HG03521 (cell line): ENCODE measurements at regions not wholly inside any gene's neighbourhood (a gene's known extent, or its start where the extent isn't known, plus 50 kb on each side); places are given as distances from the start of the nearest gene placed in this dataset.
"Not testable (repeated sequence)": the region's sequence is repeated elsewhere in the genome, so short reads cannot be mapped to it uniquely, and the experiment has no call there.

ENCODE experiments used
- ATAC-seq: cut with Tn5 transposase; IDR thresholded peaks from one replicate; pipeline ENCODE4 v1.9.1; 2021; ENCODE audit warnings: mild to moderate bottlenecking, moderate library complexity; ENCODE audit not compliant: unreplicated experiment

DNA sequence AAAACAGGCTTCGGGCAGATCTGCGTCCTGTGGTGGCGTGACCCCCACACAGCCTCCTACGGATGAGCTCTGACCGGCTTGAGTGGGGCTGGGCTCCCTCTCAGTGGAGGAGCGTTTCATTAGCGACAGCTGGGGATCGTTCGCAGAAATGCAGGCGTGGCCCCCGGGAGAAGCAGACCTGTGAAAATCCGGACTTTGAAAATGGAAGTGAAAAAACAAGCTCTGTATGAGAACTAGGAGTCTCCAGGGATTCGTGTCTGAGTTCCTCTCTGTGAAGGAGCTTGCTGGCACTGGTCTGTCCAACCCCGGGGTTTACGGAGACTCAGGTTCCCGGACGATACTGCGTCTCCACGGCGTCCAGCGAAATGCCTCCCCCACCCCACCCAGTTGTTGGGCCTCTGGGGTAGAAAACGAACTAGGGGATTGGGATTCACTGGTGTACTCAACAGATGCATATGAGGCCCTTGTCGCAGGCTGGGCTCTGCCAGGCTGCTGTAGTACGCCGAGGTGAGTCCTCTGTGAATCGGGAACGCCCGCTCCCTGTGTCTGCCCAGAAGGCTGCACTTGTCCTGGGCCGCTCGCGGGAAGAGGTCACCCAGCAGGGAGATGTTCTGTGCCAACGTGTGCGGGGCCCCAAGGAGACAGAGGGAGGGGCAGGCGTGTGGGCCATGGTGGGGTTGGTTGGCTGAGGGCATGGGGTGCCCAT is 119.7 kb upstream of the ZNF469 start:
- not testable (repeated sequence) for ATAC-seq

DNA sequence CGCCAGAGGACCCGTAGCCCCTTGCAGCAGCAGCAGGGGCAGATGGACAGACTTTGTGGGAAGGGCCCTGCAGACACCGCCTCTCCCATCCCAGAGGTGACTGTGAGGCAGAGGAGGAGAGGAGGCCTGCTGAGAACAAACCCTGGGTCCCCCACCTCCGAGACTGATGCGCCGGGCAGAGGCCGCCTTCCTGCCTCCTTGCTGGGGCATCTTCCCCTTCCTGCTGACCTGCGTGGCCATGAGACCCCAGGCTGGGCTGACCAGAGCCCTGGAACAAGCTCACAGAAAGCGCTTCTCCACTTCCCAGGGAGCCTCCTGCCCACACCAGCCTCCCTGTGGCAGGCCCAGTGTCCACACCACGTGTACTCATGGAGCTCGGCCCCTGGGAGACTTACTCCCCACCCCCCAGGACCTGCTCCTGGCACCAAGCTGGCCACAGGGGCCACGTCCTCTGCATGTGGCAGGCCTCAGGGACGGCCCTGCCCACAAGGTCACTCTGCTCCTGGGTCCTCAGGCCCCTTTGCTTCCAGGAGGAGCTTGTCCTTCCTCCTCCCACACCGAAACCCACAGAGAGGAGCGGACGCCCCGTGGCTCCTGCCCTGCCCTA is 119.0 kb upstream of the ZNF469 start:
- not testable (repeated sequence) for ATAC-seq

DNA sequence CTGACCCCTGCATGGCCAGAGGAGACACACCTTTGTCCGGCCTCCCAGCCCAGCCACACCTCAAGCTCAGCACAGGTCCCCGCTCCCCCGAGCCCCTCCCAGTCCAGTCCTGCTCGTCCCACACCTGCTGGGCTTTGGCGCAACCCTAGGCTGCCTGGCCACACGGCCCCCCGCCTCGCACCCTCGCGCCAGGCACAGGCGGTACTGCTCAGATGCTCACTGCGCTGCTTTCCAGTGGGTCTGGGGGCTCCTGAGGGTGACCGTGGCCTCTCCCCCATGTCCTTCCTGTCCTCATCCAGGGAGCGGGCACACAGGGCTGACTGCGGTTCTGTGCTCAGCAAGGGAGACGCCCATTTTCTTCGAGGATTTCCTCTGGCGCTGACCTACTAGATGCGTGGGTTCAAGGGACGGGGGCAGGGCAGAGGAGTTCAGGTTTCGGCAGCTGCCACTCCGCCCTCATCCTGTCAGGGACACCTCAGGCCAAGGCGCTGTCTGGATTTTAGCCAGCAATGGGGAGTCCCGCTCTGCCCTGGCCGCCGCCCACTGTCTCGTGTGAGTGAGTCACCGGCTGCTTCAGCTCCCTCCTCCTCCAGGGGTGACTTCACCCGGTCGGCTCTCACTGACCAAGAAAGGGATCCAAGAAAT is 118.0 kb upstream of the ZNF469 start:
- peak; percentile 43 for ATAC-seq

DNA sequence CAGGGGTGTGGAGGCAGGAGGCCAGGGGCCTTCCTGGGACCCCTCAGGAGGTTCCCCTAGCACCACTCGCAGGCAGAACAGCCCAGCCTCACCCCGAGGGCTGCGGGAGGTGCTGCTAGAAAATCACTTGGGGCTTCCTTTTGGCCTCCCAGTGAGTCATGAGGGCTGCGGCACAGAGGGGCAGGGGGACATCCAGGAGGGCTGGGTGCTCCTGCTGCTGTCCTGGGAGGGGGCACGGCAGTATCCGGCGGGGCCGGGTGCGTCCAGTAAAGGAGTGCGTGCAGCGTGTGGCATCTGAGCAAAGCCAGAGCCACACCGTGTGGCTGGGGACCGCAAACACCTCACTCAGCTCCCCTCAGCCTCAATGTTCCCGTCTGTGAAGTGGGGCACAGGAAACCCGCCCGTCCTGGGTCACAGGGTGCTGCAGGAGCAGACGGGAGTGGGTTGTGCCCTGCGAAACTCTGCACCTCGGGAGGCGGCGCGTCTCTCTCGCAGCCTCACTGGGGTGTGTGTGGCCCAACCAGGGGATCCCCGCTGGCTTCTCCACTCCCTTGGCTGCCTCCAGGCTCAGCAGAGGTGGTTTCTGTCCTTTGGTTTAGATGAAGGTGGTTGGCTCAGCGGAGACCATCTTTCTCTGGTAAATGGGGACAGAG is 117.3 kb upstream of the ZNF469 start:
- ATAC-seq: not testable (repeated sequence)

DNA sequence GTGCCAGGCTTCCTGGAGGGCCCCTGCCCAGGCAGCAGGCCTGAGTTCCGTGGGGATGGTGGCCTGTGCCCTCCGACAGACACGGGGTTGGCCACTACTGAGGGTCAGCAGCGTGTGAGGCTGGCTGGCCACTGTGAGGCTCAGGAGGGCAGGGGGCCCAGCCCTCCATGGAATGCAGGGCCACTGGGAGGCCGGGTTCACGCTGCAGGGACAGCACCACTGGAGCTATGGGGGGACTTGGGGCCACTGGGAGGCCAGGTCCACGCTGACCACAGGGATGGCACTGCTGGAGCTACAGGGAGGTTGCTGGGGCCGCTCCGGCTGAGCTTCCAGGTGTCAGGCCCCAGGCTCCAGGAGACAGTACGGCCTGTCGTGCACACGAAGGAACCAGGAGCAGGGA is 116.7 kb upstream of the ZNF469 start:
- ATAC-seq: not testable (repeated sequence)

DNA sequence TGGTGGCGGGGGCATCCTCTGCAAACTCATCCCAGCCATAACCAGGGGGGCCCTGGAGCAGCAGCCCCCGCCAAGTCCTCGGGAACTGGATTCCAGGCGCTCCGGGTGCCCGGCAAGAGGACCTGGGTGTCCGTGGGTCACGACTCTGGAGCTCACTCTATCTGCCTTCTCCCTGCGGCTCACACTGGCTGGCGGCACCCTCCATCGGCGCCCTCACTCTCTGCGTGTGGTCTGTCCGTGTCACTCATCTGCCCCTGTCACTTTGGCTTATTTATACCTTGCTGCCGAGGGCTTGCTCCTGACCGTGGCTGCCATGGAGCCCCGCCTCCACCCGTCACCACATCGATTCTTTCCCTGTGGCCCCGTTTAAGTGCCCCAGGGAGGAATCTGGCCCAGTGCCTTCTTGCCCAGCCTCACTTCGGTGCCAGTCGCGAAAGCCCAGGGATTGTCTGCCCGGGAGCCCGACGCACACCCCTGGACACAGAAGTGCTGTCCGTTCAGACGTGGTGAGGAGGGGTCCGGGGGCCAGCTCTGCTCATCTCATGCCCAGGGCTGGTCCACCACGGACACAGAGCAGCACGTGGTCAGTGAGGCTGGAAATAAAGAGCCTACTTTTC is 115.7 kb upstream of the ZNF469 start:
- ATAC-seq: not testable (repeated sequence)

DNA sequence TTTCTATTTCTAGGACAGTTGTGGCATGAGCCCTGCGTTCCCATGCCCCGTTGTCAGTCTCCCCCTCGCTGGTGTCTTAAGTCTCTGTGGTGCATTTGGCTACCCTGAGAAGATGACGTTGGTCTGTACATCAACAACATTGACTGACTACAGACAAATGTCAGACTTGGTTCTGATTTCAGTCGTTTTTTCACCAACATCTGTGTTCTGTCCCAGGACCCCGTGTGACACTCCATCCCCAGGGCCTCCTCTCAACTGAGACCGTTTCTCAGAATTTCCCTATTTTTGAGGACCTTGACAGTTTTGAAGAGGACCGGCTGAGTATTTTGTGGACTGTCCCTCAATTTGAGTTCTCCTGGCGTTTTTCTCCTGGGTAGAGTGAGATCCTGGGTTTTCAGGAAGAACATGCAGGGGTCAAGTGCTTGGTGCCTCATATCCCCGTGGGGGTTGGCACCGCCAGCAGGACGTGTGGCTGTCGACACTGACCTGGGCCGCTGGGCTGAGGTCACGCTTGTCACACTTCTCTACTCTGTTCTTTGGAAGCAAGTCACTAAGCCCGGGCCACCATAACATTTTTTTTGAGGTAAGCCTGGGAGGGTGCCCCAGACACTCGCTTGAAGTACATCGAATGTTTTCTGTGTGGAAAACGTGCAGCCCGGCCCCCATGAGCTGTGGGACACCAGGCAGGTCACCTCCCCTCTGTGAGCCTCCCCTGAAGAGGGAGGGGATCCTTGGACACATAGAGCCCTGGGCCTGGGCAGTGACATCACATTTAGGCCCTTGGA is 114.4 kb upstream of the ZNF469 start:
- not testable (repeated sequence) for ATAC-seq

DNA sequence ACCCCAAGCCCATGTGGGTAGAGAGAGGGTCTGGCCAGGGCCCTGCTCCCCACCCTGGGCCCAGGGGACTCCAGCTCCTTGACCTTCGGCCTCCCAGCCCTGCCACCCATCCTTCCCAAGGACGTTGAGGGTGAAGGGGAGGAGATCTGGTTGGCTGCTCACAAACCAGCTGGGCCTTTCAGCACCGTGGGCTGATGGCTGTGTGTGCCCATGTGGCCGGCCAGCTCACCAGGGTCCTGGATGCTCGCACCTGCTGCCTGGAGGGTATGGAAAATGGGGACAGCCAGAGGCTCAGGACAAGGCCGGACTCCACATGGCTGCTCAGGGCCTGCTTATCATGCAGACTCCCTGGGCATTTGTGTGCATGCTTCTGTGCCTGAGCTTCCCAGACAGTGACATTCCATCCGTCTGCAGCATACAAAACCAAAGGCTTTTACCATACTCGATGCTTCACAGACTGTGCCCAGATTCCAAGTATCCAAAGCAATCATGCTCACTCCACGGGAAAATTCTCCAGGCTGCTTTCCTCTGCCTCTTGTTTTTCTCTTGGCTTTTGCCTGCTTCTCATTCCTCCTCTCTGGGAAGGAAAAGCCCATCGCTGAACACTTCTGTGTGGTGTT is 112.5 kb upstream of the ZNF469 start:
- ATAC-seq: not testable (repeated sequence)

DNA sequence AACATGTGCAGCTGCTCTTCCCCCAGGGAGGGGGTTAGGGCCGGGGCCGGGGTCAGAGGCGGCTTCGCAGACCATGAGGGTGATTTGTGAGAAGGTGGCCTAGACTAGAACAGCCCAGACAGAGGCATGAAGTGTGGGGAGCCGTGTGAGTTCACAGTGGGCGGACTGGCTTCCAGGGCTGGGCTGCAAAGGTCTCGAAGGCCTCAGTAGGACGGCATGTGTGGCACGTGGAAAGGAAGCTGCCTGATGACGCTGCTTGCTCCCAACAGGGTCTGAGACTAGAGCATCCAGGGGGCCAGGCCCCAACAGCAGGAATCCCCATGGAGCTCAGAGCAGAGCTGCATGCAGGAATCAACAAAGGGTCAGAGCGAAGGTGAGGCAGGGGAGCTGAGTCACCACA is 111.5 kb upstream of the ZNF469 start:
- not testable (repeated sequence) for ATAC-seq

DNA sequence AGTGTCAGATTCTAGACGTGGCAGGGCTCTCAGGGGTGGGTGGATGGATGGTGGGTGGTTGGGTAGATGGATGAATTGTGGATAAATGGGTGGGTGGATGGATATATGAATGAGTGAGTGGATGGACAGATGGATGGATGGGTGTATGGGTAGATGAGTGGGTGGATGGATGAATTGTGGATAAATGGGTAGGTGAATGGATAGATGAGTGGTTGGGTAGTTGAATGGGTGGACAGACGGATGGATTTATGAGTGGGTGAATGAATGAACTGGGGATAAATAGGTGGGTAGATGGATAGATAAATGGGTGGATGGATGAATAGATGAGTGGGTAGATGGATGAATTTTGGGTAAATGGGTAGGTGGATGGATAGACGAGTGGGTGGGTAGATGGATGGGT is 111.0 kb upstream of the ZNF469 start:
- not testable (repeated sequence) for ATAC-seq

DNA sequence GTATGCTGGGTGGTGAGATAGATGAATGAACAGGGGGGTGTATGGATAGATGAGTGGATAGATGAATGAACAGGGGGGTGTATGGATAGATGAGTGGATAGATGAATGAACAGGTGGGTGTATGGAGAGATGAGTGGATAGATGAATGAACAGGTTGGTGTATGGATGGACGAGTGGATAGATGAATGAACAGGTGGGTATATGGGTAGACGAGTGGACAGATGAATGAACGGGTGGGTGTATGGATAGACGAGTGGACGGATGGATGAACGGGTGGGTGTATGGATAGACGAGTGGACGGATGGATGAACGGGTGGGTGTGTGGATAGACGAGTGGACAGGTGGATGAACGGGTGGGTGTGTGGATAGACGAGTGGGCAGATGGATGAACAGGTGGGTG is 110.3 kb upstream of the ZNF469 start:
- not testable (repeated sequence) for ATAC-seq

DNA sequence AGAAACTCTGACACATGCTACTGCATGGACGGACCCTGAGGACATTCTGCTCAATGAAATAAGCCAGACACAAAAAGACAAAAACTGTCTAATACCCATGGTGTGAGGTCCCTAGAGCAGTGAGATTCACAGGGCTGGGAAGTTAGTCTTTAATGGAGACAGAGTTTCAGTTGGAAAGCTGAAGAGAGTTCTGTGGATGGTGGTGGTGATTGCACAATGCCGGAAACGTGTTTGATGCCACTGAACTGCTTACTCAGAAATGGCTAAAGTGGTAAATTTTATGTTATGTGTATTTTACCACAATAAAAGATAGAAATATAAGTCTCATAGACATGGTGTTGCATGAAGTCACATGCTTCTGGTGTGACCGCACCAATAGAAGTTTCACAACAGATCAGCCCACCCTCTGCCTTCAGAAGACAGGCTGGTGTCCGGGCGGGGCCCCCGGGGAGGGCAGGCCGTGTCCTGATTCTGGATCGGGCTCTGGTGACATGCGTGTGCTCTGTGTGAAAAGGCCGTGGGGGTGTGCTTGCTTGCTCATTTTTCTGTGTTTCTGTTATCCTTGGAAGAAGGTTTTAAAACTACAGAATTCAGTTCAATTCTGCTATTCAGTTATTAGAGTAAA is 108.5 kb upstream of the ZNF469 start:
- not testable (repeated sequence) for ATAC-seq

DNA sequence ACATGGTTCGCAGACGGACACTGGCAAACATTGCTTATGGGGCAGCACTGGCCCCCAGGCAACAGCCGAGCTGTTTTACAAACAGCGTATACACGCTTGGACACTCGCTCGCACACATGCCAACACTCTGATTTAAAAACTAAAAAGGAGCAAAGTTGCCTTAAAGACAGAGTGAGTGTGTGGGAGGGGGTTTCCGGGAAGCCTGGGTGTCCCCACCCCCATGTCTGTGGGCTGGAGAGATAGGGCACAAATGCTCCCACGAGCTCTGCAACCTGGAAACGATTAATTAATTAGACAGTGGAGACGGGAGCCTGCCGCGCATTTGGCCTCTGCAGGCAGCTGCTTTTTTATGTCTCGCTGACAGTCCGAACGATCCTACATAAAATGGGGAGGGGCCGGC is 107.9 kb upstream of the ZNF469 start:
- no peak for ATAC-seq

DNA sequence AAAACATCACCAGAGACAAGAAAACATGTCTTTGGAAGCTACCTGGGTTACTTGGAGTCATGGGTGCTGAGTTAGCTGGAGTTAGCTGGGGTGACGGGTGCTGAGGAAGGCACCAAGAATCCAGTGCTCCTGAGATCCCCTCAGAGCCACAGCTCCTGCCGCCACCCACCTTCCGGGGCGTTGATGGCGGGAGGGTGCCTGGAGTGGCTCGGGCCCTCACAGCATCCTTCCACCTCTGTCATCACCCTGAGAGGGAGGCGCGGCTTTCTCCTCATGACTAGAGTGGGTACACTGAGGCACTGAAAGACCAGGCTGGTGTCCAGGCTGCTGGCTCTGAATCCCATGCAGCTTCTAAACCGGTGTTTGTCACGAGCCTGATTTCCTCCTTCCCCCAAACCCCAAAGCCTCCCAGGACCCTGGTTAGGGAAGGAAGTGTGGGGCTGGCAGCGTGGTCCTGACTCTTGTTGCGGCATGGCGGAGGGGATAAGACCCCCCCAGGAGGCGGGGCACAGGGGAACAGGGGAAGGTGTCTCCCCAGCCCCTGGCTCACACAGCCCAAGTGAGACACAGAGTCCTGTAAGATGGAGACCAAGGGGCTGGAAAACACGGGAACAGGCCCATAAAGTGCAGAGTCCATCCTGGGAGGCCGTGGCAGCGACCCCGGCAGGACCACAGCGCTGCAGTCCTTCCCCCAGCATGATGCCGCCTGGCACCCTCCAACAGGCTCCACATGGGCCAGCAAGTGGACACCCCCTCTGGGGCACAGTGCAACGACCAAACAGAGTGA is 107.2 kb upstream of the ZNF469 start:
- ATAC-seq: not testable (repeated sequence)

DNA sequence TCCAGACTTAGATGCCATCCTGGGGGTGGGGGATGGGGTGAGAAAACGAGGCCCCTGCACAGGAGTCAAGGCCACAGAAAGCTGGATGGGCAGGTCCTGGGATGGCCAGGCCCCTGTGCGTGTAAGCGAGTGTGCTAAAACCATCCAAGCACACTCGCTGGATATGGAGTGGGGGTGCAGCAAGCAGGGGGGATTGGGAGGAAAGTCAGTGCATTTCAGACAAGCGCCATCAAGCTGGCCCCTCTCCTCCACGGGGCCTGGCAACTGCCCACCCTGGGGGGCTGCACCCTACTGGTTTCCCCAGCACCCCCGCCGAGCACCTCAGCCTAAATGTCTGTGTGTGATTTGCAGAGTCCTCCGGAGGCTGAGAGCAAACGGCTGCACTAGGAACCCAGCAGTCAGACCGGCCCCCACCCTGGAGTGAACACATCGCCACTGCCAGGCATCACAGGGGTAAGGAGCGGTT is 106.6 kb upstream of the ZNF469 start:
- not testable (repeated sequence) for ATAC-seq

DNA sequence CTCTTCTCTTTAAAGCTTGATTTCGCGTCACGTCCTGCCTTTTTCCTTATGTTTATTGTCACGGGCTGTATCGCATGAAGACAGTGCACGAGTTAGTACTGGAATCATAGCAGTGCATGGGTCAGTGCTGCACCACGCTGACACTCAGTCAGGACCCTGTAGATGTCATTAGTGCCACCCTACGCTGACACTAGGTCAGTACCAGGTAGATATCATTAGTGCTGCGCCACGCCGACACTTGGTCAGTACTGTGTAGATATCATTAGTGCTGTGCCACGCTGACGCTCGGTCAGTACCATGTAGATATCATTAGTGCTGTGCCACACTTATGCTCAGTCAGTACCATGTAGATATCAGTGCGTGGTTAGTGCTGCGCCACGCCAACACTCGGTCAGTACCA is 106.2 kb upstream of the ZNF469 start:
- ATAC-seq: no peak

DNA sequence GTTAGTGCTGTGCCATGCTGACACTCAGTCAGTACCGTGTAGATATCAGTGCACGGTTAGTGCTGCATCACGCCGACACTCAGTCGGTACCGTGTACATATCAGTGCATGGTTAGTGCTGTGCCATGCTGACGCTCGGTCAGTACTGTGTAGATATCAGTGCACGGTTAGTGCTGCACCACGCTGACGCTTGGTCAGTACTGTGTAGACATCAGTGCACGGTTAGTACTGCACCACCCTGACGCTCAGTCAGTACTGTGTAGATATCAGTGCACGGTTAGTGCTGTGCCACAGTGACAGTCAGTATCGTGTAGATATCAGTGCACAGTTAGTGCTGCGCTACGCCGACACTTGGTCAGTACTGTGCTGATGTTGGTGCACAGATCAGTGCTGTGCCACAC is 102.8 kb upstream of the ZNF469 start:
- no peak for ATAC-seq

DNA sequence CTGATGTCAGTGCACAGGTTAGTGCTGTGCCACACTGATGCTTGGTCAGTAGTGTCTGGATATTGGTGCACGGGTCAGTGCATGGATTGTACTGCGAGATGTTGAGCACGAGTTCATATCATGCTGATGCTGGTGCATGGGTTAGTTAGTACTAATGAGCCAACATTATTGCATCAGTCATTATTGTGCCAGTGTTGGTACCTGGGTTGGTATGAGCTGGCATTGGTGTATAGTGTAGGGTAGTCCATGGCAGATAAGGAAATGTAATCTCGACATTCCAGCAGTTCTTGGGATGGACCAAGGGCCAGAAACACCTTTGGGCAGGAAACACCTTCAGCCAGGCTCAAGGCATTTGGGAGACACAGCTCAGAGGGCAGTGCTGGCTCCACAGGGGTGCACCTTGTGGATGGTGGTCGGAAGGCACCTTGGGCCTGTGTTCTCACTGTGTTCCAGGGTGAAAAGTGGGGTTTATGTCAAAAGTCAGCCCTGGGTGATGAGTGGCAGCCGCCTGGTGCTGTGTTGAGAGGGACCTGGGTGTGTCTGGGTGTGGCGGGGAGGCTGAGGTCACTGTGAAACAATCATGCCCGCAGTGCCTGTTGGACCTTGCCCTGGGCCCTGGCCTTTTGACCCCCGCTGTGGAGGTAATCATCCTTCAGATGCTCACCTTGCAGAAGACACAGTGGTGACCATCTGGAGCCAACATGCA is 100.7 kb upstream of the ZNF469 start:
- ATAC-seq: no peak
